Gastrocnemius medialis (tissue), 4 donors: ENCODE measurements at regions not wholly inside any gene's neighbourhood (a gene's known extent, or its start where the extent isn't known, plus 50 kb on each side); places are given as distances from the start of the nearest gene placed in this dataset.
"Not testable (repeated sequence)": the region's sequence is repeated elsewhere in the genome, so short reads cannot be mapped to it uniquely, and the experiment has no call there.

Experiments used
- ATAC-seq, 2 donors: fragments of 150-250 bp; one replicate each; pipeline ENCODE4 v1.9.1; 2016
- DNase-seq, 2 donors: peaks; one replicate each; pipeline ENCODE4 v3.0.0-alpha.2; 2019
- H3K27ac ChIP-seq, 4 donors: fragments of 200-600 bp; sonication (generic); 1 replicate in 1 of 4; 2 replicates in 3 of 4; pipeline ENCODE4 v1.5.1; 2016 to 2018; ENCODE audit warnings: mild to moderate bottlenecking in 2 of 4, moderate library complexity in 1 of 4
- H3K27me3 ChIP-seq, 3 donors: fragments of 200-600 bp; sonication (generic) in 2 of 3; 1 replicate in 1 of 3; 2 replicates in 2 of 3; pipeline versions ENCODE4 v1.5.1 to v1.6.0; 2016 to 2019; ENCODE audit warnings: mild to moderate bottlenecking in 1 of 3, moderate library complexity in 1 of 3
- H3K36me3 ChIP-seq, 2 donors: fragments of 200-600 bp; sonication (generic) in 1 of 2; one replicate each; pipeline ENCODE4 v1.5.1; 2017 to 2018
- H3K4me1 ChIP-seq, 2 donors: fragments of 200-600 bp; sonication (generic) in 1 of 2; one replicate each; pipeline ENCODE4 v1.5.1; 2016 to 2017; ENCODE audit warnings: mild to moderate bottlenecking in 2 of 2
- H3K4me3 ChIP-seq, 4 donors: fragments of 200-600 bp; sonication (generic) in 3 of 4; 1 replicate in 1 of 4; 2 replicates in 3 of 4; pipeline ENCODE4 v1.5.1; 2016 to 2019; ENCODE audit warnings: mild to moderate bottlenecking in 2 of 4
- H3K9me3 ChIP-seq, 3 donors: fragments of 200-600 bp; sonication (generic) in 2 of 3; 1 replicate in 1 of 3; 2 replicates in 2 of 3; pipeline ENCODE4 v1.5.1; 2016 to 2019
- POLR2A ChIP-seq, 2 donors: fragments of 450-650 bp; IDR thresholded peaks; one replicate each; pipeline ENCODE4 v1.6.1; 2017; ENCODE audit warnings: antibody characterized with exemption in 2 of 2, mild to moderate bottlenecking in 2 of 2, moderate library complexity in 2 of 2
- in situ Hi-C, 4 donors: fragments of 200-750 bp; cut with MboI; loops; one replicate each; pipeline versions ENCODE4 v1.15.0 to v1.8.0; 2017; ENCODE audit warnings: low sequenced_read_pairs in 4 of 4
- intact Hi-C: fragments of 100-400 bp; cut with DNase I; formaldehyde crosslinking; loops from one replicate; pipeline ENCODE4 v1.15.1; 2023; ENCODE audit warnings: low total_unique reads
- TF ChIP-seq, protein P1 (sequence below), 5 experiments: fragments of 450-650 bp in 3 of 5; fragments of 200-600 bp in 2 of 5; sonication (generic) in 2 of 5; IDR thresholded peaks in 4 of 5; conservative IDR thresholded peaks in 1 of 5; 1 replicate in 4 of 5; 2 replicates in 1 of 5; pipeline ENCODE4 v1.5.1; 2016 to 2019; ENCODE audit warnings: antibody characterized with exemption in 5 of 5, mild to moderate bottlenecking in 3 of 5, moderate library complexity in 3 of 5

DNA sequence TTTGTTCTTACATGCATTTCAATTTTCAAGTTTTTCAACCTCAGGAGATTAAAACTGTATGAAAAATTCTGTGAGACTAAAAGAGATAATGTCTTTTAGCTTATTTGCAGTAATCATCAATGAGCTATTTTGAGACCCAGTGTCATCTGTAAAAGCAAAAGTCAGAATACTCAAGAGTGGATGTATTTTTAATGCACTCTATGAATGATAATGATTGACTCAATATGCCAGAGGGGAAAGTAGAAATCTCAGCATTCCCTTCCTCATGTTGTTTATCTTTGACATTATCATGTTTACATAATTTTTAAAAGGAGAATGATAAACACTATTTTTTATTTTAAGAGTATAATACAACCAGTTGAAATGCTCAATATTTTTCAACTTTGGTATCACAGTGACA, 162.1 kb downstream of the MMUT start:
- no peak overlapping the region for H3K27ac ChIP-seq
- no peaks in the 10 kb centered on the region for H3K27me3 ChIP-seq
- TF ChIP-seq, protein P1, sequence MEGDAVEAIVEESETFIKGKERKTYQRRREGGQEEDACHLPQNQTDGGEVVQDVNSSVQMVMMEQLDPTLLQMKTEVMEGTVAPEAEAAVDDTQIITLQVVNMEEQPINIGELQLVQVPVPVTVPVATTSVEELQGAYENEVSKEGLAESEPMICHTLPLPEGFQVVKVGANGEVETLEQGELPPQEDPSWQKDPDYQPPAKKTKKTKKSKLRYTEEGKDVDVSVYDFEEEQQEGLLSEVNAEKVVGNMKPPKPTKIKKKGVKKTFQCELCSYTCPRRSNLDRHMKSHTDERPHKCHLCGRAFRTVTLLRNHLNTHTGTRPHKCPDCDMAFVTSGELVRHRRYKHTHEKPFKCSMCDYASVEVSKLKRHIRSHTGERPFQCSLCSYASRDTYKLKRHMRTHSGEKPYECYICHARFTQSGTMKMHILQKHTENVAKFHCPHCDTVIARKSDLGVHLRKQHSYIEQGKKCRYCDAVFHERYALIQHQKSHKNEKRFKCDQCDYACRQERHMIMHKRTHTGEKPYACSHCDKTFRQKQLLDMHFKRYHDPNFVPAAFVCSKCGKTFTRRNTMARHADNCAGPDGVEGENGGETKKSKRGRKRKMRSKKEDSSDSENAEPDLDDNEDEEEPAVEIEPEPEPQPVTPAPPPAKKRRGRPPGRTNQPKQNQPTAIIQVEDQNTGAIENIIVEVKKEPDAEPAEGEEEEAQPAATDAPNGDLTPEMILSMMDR (IDR thresholded peaks at IDR 0.05 in 4 of 5, conservative IDR thresholded peaks at IDR 0.05 in 1 of 5) = no peak
- TF ChIP-seq POLR2A (IDR thresholded peaks at IDR 0.05) = no peak
- ATAC-seq (no peak), DNase-seq (no peak)
- in situ Hi-C loops (no loop called here), intact Hi-C loops (no loop called here)
- no peaks in the 10 kb centered on the region for H3K9me3 ChIP-seq
- H3K4me1 ChIP-seq = no peaks in the 10 kb centered on the region
- no peak overlapping the region for H3K4me3 ChIP-seq
- H3K36me3 ChIP-seq = no peaks in the 10 kb centered on the region

DNA sequence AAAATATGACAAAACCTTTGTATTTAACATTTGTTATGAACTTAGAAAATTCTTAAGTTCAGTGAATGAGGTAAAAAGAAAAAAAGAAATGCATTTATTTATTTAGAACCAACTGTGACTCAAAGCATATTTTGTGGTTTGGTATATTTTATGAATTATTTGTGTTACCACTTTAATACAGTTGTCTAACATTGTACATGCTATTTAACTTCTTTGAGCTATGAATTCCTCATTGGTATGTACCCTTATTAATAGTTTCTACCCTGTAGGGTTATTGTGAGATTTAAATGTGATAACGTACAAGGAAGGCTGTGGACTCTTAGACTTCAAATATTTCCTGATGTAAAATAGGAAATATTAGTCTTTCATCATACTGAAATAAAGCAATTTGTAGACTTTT, 162.6 kb downstream of the MMUT start:
- TF ChIP-seq, protein P1 (IDR thresholded peaks at IDR 0.05 in 4 of 5, conservative IDR thresholded peaks at IDR 0.05 in 1 of 5) = no peak
- no peak for TF ChIP-seq POLR2A (IDR thresholded peaks at IDR 0.05)
- H3K9me3 ChIP-seq = no peaks in the 10 kb centered on the region
- no peak for DNase-seq
- in situ Hi-C loops (no loop called here), intact Hi-C loops (no loop called here)
- H3K4me3 ChIP-seq = no peak overlapping the region
- H3K4me1 ChIP-seq = no peaks in the 10 kb centered on the region
- H3K27ac ChIP-seq = no peak overlapping the region
- no peak for ATAC-seq
- no peaks in the 10 kb centered on the region for H3K36me3 ChIP-seq
- H3K27me3 ChIP-seq = no peaks in the 10 kb centered on the region

DNA sequence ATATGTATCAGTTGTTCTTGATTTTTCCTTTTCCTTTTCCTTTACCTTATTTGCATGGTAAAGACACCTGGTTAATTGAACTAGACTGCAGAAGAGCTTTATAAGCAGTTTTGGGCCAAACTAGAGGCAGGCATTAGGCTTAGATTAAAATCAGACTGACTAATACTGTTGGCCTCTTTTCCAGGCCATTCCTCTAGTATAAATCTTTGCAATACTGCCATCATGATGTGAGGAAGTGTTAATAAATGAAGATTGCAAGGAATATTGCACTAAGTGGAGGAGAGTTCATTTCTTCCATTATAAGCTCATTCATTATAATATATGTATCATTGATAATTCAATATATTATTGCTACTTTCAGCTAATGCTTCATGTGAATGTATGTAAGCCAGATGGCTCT, 163.8 kb downstream of the MMUT start:
- ATAC-seq (no peak), DNase-seq (no peak)
- in situ Hi-C loops = no loop called here
- no peak overlapping the region for H3K27ac ChIP-seq
- H3K4me1 ChIP-seq = no peaks in the 10 kb centered on the region
- intact Hi-C loops = no loop called here
- no peaks in the 10 kb centered on the region for H3K9me3 ChIP-seq
- no peak overlapping the region for H3K4me3 ChIP-seq
- H3K27me3 ChIP-seq = no peaks in the 10 kb centered on the region
- TF ChIP-seq, protein P1 (IDR thresholded peaks at IDR 0.05 in 4 of 5, conservative IDR thresholded peaks at IDR 0.05 in 1 of 5) = no peak
- TF ChIP-seq POLR2A (IDR thresholded peaks at IDR 0.05) = no peak
- no peaks in the 10 kb centered on the region for H3K36me3 ChIP-seq

DNA sequence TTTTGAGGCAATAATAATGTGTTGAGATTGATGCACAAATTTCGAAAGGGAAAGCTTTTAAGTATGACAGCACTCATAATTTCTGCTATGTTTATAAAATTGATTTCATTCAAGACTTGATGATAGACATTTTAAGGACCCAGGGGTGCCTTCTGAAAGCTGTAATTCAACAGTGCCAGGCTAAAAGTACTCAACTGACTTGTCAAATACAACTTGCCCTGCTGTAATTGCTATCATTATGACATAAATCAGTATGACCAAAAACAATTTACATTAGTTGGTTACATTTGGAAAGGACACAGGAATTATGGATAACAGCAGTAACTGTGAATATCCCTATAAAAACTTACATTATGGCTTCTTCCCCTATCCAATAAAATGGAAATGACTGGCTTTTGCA, 178.9 kb downstream of the MMUT start:
- Histone ChIP-seq H3K4me1 (no peaks in the 10 kb centered on the region), H3K27me3 (no peaks in the 10 kb centered on the region), H3K9me3 (no peaks in the 10 kb centered on the region), H3K27ac (no peak overlapping the region), H3K36me3 (no peaks in the 10 kb centered on the region), H3K4me3 (no peak overlapping the region)
- TF ChIP-seq, protein P1 (IDR thresholded peaks at IDR 0.05 in 4 of 5, conservative IDR thresholded peaks at IDR 0.05 in 1 of 5) = no peak
- TF ChIP-seq POLR2A (IDR thresholded peaks at IDR 0.05) = no peak
- DNase-seq (no peak), ATAC-seq (no peak)
- in situ Hi-C loops (no loop called here), intact Hi-C loops (no loop called here)

DNA sequence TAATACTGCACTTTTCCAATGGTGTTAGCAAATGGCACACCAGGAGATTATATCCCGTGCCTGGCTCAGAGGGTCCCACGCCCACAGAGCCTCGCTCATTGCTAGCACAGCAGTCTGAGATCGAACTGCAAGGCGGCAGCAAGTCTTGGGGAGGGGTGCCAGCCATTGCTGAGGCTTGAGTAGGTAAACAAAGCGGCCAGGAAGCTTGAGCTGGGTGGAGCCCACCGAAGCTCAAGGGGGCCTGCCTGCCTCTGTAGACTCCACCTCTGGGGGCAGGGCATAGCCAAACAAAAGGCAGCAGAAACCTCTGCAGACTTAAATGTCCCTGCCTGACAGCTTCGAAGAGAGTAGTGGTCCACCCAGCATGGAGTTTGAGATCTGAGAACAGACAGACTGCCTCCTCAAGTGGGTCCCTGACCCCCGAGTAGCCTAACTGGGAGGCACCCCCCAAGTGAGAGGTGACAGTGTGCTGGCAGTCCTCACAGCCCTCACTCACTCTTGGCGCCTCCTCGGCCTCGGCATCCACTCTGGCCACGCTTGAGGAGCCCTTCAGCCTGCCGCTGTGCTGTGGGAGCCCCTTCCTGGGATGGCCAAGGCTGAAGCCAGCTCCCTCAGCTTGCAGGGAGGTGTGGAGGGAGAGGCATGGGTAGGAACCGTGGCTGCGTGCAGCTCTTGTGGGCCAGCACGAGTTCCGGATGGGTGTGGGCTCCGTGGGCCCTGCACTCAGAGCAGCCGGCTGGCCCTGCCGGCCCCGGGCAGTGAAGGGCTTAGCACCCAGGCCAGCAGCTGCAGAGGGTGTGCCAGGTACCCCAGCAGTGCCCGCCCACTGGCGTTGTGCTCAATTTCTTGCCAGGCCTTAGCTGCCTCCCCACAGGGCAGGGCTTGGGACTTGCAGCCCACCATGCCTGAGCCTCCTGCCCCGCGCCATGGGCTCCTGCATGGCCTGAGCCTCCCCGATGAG, 188.0 kb downstream of the MMUT start:
- H3K27ac ChIP-seq, ATAC-seq, intact Hi-C loops, H3K4me1 ChIP-seq, H3K36me3 ChIP-seq, H3K27me3 ChIP-seq, H3K4me3 ChIP-seq, DNase-seq, H3K9me3 ChIP-seq, in situ Hi-C loops: not testable (repeated sequence)
